ENCODE measurements at regions not wholly inside any gene's neighbourhood (a gene's known extent, or its start where the extent isn't known, plus 50 kb on each side); places are given as distances from the start of the nearest gene placed in this dataset.

GRCh38 chr18:40159141-40160017 lies 1795.7 kb upstream of the PIK3C3 start:
- Histone ChIP-seq H4K20me1 (replicated peaks in 1 of 2; ENCODE audit: control insufficient read depth in 1 of 2, insufficient read depth in 2 of 2, low read length in 2 of 2) (no peaks in the 10 kb centered on the region), H3K4ac (replicated peaks; ENCODE audit: insufficient read length, low read depth, low read length) (no peak overlapping the region), H3K14ac (ENCODE audit: insufficient read length) (no peak overlapping the region), H4K8ac (ENCODE audit: extremely low read depth, insufficient read depth, low read length) (no peak overlapping the region), H3K79me1 (ENCODE audit: low read depth, low read length) (no peaks in the 10 kb centered on the region), H2AK5ac (ENCODE audit: low read depth, low read length) (no peak overlapping the region), H3K18ac (ENCODE audit: extremely low read depth, low read length) (no peak overlapping the region), H3K9me3 (ENCODE audit: insufficient read depth in 2 of 2, low read depth in 1 of 2, low read length in 1 of 2) (no peaks in the 10 kb centered on the region), H3K23me2 (ENCODE audit: low read depth, low read length) (no peaks in the 10 kb centered on the region), H4K91ac (replicated peaks; ENCODE audit: insufficient read length, low read length) (no peak overlapping the region), H3K56ac (replicated peaks; ENCODE audit: insufficient read length, low read depth, low read length) (no peak overlapping the region), H3K36me3 (ENCODE audit: control insufficient read depth in 2 of 4, insufficient read depth in 4 of 4, low read length in 3 of 4) (no peaks in the 10 kb centered on the region), H3K4me2 (ENCODE audit: insufficient read depth in 1 of 2, low read depth in 2 of 2, low read length in 2 of 2) (no peak overlapping the region), H3K4me3 (ENCODE audit: extremely low read depth in 1 of 4, insufficient read depth in 2 of 4, low read depth in 3 of 4, low read length in 4 of 4) (no peak overlapping the region), H3K27ac (ENCODE audit: low read depth, low read length) (no peak overlapping the region), H2BK15ac (ENCODE audit: low read length) (no peak overlapping the region), H3K23ac (ENCODE audit: insufficient read length) (no peak overlapping the region), H2BK20ac (ENCODE audit: low read length) (no peak overlapping the region), H3K79me2 (ENCODE audit: control insufficient read depth in 1 of 2, insufficient read depth in 2 of 2, low read length in 2 of 2) (no peaks in the 10 kb centered on the region), H3K4me1 (replicated peaks in 1 of 4; ENCODE audit: control insufficient read depth in 3 of 4, insufficient read depth in 4 of 4, low read length in 3 of 4) (no peaks in the 10 kb centered on the region), H2BK120ac (replicated peaks; ENCODE audit: low read depth, low read length) (no peak overlapping the region), H2BK12ac (ENCODE audit: low read depth, low read length) (no peak overlapping the region), H2AFZ (ENCODE audit: low read length) (no peak overlapping the region), H4K5ac (ENCODE audit: insufficient read length, low read depth, low read length) (no peak overlapping the region), H2BK5ac (ENCODE audit: low read depth, low read length) (no peak overlapping the region), H3K27me3 (replicated peaks in 1 of 4; ENCODE audit: control insufficient read depth in 3 of 4, extremely low read depth in 1 of 4, insufficient read depth in 3 of 4, low read length in 3 of 4) (no peaks in the 10 kb centered on the region), H3K9ac (replicated peaks in 1 of 4; ENCODE audit: extremely low read depth in 1 of 4, low read depth in 3 of 4, low read length in 3 of 4) (no peak overlapping the region)
- POLR2A ChIA-PET (ENCODE audit: partially characterized antibody): no interaction called here
- CTCF ChIA-PET (ENCODE audit: partially characterized antibody): interaction anchor here (0.7 to 3.7 kb wide), 17 partner anchors 8 to 1295 kb away, joined by 3 to 15 read pairs (median 3); no protein-coding TSS in a partner anchor
- 45% methylated on average over 5 of the region's 5 CpGs; no CpG with 5 or more reads in 1 of the 2 experiments for WGBS, 2 experiments (ENCODE audit: extremely low coverage in 1 of 2, insufficient coverage in 1 of 2, insufficient read length in 1 of 2, insufficient replicate concordance in 2 of 2, low coverage in 1 of 2, low lambda C conversion rate in 2 of 2, missing lambda C conversion rate in 1 of 2)
- no peak for FAIRE-seq
- no peak for DNase-seq (ENCODE audit: low read depth in 1 of 2, low spot score in 2 of 2)
- TF ChIP-seq E2F6 (IDR thresholded peaks at IDR 0.05): no peak
- peak; percentile 76 to 80 for TF ChIP-seq RAD21 (IDR thresholded peaks at IDR 0.05 in 1 of 2, conservative IDR thresholded peaks at IDR 0.05 in 1 of 2; ENCODE audit: low read depth in 2 of 2, low read length in 2 of 2)
- no peak for TF ChIP-seq CBX5 (IDR thresholded peaks at IDR 0.05; ENCODE audit: low read depth, low read length)
- TF ChIP-seq CTCF (IDR thresholded peaks at IDR 0.05; ENCODE audit: control extremely low read depth in 1 of 3, insufficient read depth in 1 of 3, low read depth in 1 of 3, low read length in 3 of 3): peak in 2 of 3 experiments; percentile 31 to 54; a peak in 2 of 4 replicates
- TF ChIP-seq CHD2 (IDR thresholded peaks at IDR 0.05; ENCODE audit: low read length): no peak

All from H1 (cell line).